KMS-11 (cell line): ENCODE measurements at regions not wholly inside any gene's neighbourhood (a gene's known extent, or its start where the extent isn't known, plus 50 kb on each side); places are given as distances from the start of the nearest gene placed in this dataset.

Experiments
- H2AFZ ChIP-seq: fragments of 200-600 bp; sonication (generic); 2 replicates; pipeline ENCODE4 v1.6.1; 2016; ENCODE audit warnings: antibody characterized with exemption, mixed run types, low read depth
- H3K27ac ChIP-seq: fragments of 200-600 bp; sonication (generic); 2 replicates; pipeline ENCODE4 v1.6.1; 2016; ENCODE audit warnings: mild to moderate bottlenecking, mixed run types
- H3K27me3 ChIP-seq: fragments of 200-600 bp; sonication (generic); 2 replicates; pipeline ENCODE4 v1.6.1; 2017; ENCODE audit warnings: mild to moderate bottlenecking, low read depth, mixed run types, moderate library complexity; ENCODE audit not compliant: insufficient read depth
- H3K36me3 ChIP-seq: fragments of 200-600 bp; sonication (generic); 2 replicates; pipeline ENCODE4 v1.6.1; 2017; ENCODE audit warnings: mild to moderate bottlenecking, mixed run types; ENCODE audit not compliant: insufficient read depth
- H3K4me1 ChIP-seq: fragments of 200-600 bp; sonication (generic); 2 replicates; pipeline ENCODE4 v1.6.1; 2016; ENCODE audit warnings: mild to moderate bottlenecking, low read depth, mixed run types; ENCODE audit not compliant: poor library complexity, severe bottlenecking
- H3K4me2 ChIP-seq: fragments of 200-600 bp; sonication (generic); 2 replicates; pipeline ENCODE4 v1.7.0; 2016; ENCODE audit warnings: mild to moderate bottlenecking, mixed run types
- H3K4me3 ChIP-seq: fragments of 200-600 bp; sonication (generic); IDR thresholded peaks from 2 replicates; pipeline ENCODE4 v1.6.1; 2017; ENCODE audit warnings: low read depth, low read length, mixed read lengths; ENCODE audit not compliant: insufficient read depth
- H3K79me2 ChIP-seq: fragments of 200-600 bp; sonication (generic); 2 replicates; pipeline ENCODE4 v1.6.1; 2016; ENCODE audit warnings: low read depth, mixed run types; ENCODE audit not compliant: insufficient read depth
- H3K9ac ChIP-seq: fragments of 200-600 bp; sonication (generic); 2 replicates; pipeline ENCODE4 v1.6.1; 2016; ENCODE audit warnings: mild to moderate bottlenecking, mixed run types
- H4K20me1 ChIP-seq: fragments of 200-600 bp; sonication (generic); 2 replicates; pipeline ENCODE4 v1.6.1; 2016; ENCODE audit warnings: mild to moderate bottlenecking, mixed run types; ENCODE audit not compliant: insufficient read depth
- CTCF ChIP-seq: fragments of 200-600 bp; sonication (generic); conservative IDR thresholded peaks from 2 replicates; pipeline ENCODE4 v1.6.1; 2017; ENCODE audit warnings: low read depth, mild to moderate bottlenecking, antibody characterized with exemption, low read length, moderate library complexity, mixed read lengths

DNA sequence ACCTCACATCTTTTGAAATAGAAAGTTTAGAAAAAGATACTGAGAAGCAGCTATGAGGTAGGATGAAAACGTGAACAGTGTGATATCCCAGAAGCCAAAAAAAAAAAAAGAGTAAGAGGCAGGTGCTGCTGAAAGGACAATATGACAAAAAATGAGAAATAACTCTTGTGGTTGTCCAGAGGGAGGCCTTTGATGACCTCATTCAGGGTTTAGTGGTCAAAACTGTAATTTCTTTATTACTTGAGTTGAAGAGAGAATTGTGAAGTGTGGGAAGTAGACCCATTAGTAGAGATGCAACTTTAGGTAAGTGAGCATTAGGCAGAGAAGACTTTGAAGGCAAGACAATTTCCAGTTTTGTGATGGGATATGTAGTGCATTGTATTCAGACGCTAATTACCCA is 1306.3 kb upstream of the ACO1 start:
- Histone ChIP-seq H3K27ac (no peak overlapping the region), H3K27me3 (no peaks in the 10 kb centered on the region), H4K20me1 (no peaks in the 10 kb centered on the region), H2AFZ (no peak overlapping the region), H3K4me2 (no peak overlapping the region), H3K4me3 (no peak overlapping the region), H3K36me3 (no peaks in the 10 kb centered on the region), H3K79me2 (no peaks in the 10 kb centered on the region), H3K4me1 (no peaks in the 10 kb centered on the region), H3K9ac (no peak overlapping the region)
- no peak for TF ChIP-seq CTCF

DNA sequence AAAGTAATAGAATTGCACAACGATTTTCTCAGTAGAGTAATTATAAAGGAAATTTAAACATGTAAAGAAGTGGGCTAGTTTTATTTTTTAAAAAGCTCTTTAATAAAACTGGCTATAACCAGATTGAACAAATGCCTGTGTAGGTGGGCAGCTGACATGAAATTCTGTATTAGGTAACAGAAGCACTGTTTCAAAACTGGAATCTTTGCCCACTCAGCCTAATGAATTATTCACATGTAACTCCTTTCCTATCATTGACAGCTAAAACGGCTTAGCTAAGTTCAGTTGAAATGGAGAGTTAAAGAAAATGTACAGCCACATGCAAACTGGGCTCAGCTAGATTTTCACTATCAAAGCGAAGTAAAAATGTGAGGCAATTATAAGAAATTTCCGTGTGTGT is 1300.1 kb upstream of the ACO1 start:
- TF ChIP-seq CTCF, result no peak

GRCh38 chr9:31089549-31090221 is 1294.8 kb upstream of the ACO1 start:
- H2AFZ ChIP-seq, result no peak overlapping the region
- H3K27ac ChIP-seq, result no peak overlapping the region
- H3K4me3 ChIP-seq, result no peak overlapping the region
- TF ChIP-seq CTCF, result no peak
- no peak overlapping the region for H3K4me2 ChIP-seq
- no peaks in the 10 kb centered on the region for H3K27me3 ChIP-seq
- no peaks in the 10 kb centered on the region for H3K36me3 ChIP-seq
- no peak overlapping the region for H3K9ac ChIP-seq
- no peaks in the 10 kb centered on the region for H3K4me1 ChIP-seq
- H4K20me1 ChIP-seq, result no peaks in the 10 kb centered on the region
- H3K79me2 ChIP-seq, result no peaks in the 10 kb centered on the region

More for the DNA sequence above, 1300.1 kb upstream of the ACO1 start:
- Histone ChIP-seq H3K27me3 (no peaks in the 10 kb centered on the region), H2AFZ (no peak overlapping the region), H3K9ac (no peak overlapping the region), H3K36me3 (no peaks in the 10 kb centered on the region), H3K4me2 (no peak overlapping the region), H3K79me2 (no peaks in the 10 kb centered on the region), H4K20me1 (no peaks in the 10 kb centered on the region), H3K4me3 (no peak overlapping the region), H3K27ac (no peak overlapping the region), H3K4me1 (no peaks in the 10 kb centered on the region)

GRCh38 chr9:31100311-31100710 is 1284.1 kb upstream of the ACO1 start:
- TF ChIP-seq CTCF, result no peak
- no peak overlapping the region for H2AFZ ChIP-seq
- H4K20me1 ChIP-seq, result no peaks in the 10 kb centered on the region
- no peak overlapping the region for H3K9ac ChIP-seq
- H3K4me1 ChIP-seq, result peaks cover 12% of the 10 kb centered on the region
- no peaks in the 10 kb centered on the region for H3K79me2 ChIP-seq
- no peaks in the 10 kb centered on the region for H3K36me3 ChIP-seq
- H3K4me3 ChIP-seq, result no peak overlapping the region
- H3K4me2 ChIP-seq, result no peak overlapping the region
- no peaks in the 10 kb centered on the region for H3K27me3 ChIP-seq
- no peak overlapping the region for H3K27ac ChIP-seq
